ENCODE measurements at regions not wholly inside any gene's neighbourhood (a gene's known extent, or its start where the extent isn't known, plus 50 kb on each side); places are given as distances from the start of the nearest gene placed in this dataset.

DNA sequence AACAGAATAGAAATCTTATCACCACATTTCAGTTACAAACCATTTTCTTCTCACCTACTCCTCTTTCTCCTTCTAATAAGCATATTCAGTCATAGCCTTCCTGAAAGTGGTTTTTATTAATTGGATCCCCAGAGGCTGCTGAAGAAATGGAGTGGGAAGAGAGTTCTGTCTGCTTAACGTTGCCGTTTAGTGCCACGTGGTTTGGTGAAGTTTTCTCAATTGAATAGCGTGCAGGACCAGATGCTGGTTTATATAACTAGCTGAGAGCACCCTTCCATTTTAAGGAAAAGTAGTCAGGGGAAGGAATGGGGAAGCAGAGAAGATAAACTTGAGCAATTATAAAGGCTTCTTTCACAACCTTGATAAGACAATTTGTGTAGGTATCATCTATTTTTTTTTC is 318.7 kb downstream of the PTH2R start:
- no peak for TF ChIP-seq CTCF (conservative IDR thresholded peaks at IDR 0.05; ENCODE audit: low read depth, low read length)
- TF ChIP-seq EZH2phosphoT487 (IDR thresholded peaks at IDR 0.05; ENCODE audit: borderline replicate concordance, low read length) = no peak

Measured in PC-3 (cell line).